ENCODE measurements at regions not wholly inside any gene's neighbourhood (a gene's known extent, or its start where the extent isn't known, plus 50 kb on each side); places are given as distances from the start of the nearest gene placed in this dataset.

DNA sequence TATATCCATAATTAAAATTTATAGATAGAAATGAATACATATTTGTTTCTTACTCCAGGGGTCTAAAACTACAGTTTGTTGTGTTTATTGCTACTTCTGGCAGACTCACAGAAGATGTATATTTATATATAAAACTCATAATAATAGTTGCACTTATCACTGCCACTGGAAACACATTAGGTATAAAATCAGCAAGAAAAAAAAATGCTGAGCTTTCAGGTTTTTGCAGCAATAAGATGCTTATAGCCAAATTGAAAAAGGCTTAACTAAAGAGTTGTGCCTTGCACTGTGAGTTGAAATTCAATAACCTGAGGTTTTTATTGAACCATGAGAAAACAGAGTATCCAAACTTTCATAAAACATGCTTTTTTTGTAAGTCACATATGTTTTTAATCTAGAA, 623.9 kb upstream of the CRIM1 start:
- Histone ChIP-seq H3K27me3 (no peaks in the 10 kb centered on the region), H3K36me3 (no peaks in the 10 kb centered on the region), H3K27ac (no peak overlapping the region), H3K4me1 (no peaks in the 10 kb centered on the region), H3K9me3 (no peaks in the 10 kb centered on the region), H3K4me3 (no peak overlapping the region)
- no peak for DNase-seq
- no peak for TF ChIP-seq POLR2A (IDR thresholded peaks at IDR 0.05)
- TF ChIP-seq, protein P1, sequence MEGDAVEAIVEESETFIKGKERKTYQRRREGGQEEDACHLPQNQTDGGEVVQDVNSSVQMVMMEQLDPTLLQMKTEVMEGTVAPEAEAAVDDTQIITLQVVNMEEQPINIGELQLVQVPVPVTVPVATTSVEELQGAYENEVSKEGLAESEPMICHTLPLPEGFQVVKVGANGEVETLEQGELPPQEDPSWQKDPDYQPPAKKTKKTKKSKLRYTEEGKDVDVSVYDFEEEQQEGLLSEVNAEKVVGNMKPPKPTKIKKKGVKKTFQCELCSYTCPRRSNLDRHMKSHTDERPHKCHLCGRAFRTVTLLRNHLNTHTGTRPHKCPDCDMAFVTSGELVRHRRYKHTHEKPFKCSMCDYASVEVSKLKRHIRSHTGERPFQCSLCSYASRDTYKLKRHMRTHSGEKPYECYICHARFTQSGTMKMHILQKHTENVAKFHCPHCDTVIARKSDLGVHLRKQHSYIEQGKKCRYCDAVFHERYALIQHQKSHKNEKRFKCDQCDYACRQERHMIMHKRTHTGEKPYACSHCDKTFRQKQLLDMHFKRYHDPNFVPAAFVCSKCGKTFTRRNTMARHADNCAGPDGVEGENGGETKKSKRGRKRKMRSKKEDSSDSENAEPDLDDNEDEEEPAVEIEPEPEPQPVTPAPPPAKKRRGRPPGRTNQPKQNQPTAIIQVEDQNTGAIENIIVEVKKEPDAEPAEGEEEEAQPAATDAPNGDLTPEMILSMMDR (IDR thresholded peaks at IDR 0.05) = no peak

DNA sequence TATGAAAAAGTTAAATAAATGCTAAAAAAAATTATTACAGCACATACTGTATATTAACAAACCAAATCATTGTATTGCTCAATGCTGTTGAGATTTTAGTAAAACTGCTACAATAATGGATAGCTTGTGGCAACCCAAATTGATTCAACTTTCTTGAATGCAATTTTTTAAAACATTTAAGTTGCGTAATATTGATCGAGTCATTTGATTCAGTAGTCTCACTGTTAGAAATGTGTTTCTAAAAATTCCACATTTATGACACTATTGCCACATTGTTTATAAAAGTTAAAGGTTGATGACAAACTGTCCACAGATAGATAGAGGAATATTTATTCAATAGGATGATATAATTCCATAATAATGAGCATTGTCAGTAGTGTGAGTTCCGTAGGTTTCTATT, 640.7 kb upstream of the CRIM1 start:
- H3K4me3 ChIP-seq = no peak overlapping the region
- H3K27ac ChIP-seq = no peak overlapping the region
- no peak for DNase-seq
- no peak for TF ChIP-seq POLR2A (IDR thresholded peaks at IDR 0.05)
- TF ChIP-seq, protein P1 (IDR thresholded peaks at IDR 0.05) = no peak
- H3K36me3 ChIP-seq = no peaks in the 10 kb centered on the region
- no peaks in the 10 kb centered on the region for H3K4me1 ChIP-seq
- H3K27me3 ChIP-seq = no peaks in the 10 kb centered on the region
- H3K9me3 ChIP-seq = no peaks in the 10 kb centered on the region

GRCh38 chr2:35708411-35708923, 647.1 kb upstream of the CRIM1 start:
- Histone ChIP-seq H3K4me3 (no peak overlapping the region), H3K27me3 (no peaks in the 10 kb centered on the region), H3K9me3 (no peaks in the 10 kb centered on the region), H3K4me1 (no peaks in the 10 kb centered on the region), H3K36me3 (no peaks in the 10 kb centered on the region), H3K27ac (no peak overlapping the region)
- TF ChIP-seq, protein P1 (IDR thresholded peaks at IDR 0.05) = no peak
- TF ChIP-seq POLR2A (IDR thresholded peaks at IDR 0.05) = no peak
- no peak for DNase-seq

- Histone ChIP-seq H3K9me3 (no peaks in the 10 kb centered on the region), H3K36me3 (no peaks in the 10 kb centered on the region), H3K27ac (no peak overlapping the region), H3K27me3 (no peaks in the 10 kb centered on the region), H3K4me3 (no peak overlapping the region), H3K4me1 (no peaks in the 10 kb centered on the region)
- TF ChIP-seq, protein P1 (IDR thresholded peaks at IDR 0.05) = no peak
- no peak for TF ChIP-seq POLR2A (IDR thresholded peaks at IDR 0.05)
- DNase-seq = no peak
These were observed 667.3 kb upstream of the CRIM1 start for GRCh38 chr2:35688309-35688708.

GRCh38 chr2:35651688-35652323, 703.8 kb upstream of the CRIM1 start:
- no peak for TF ChIP-seq POLR2A (IDR thresholded peaks at IDR 0.05)
- TF ChIP-seq, protein P1 (IDR thresholded peaks at IDR 0.05) = no peak
- no peaks in the 10 kb centered on the region for H3K36me3 ChIP-seq
- H3K27ac ChIP-seq = no peak overlapping the region
- no peak for DNase-seq
- no peak overlapping the region for H3K4me3 ChIP-seq
- H3K9me3 ChIP-seq = no peaks in the 10 kb centered on the region
- no peaks in the 10 kb centered on the region for H3K27me3 ChIP-seq
- no peaks in the 10 kb centered on the region for H3K4me1 ChIP-seq
